ENCODE measurements at regions not wholly inside any gene's neighbourhood (a gene's known extent, or its start where the extent isn't known, plus 50 kb on each side); places are given as distances from the start of the nearest gene placed in this dataset.
A peak's percentile ranks its signal among the peaks of the same experiment; 100 is the strongest.

DNA sequence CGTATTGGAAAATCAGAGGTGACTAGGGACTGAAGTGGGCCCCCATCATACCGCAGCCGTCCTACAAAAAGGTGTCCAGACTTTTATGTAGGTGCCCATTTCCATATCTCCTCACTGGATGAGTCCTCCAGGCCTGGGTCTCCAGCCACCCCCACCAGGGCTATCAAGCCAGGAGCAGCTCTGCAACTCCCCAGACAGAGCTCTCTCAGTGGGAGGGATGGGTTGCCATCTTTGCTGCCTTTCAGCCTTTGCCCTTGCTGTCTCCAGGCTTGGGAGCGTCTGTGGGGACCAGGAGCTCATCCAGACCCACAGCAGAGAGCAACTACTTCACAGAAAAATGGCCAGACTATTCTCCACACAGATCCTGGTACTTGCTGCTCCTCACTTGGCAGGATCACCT, 802.7 kb upstream of the IGFBP3 start:
- no peak for DNase-seq (ENCODE audit: low spot score)

DNA sequence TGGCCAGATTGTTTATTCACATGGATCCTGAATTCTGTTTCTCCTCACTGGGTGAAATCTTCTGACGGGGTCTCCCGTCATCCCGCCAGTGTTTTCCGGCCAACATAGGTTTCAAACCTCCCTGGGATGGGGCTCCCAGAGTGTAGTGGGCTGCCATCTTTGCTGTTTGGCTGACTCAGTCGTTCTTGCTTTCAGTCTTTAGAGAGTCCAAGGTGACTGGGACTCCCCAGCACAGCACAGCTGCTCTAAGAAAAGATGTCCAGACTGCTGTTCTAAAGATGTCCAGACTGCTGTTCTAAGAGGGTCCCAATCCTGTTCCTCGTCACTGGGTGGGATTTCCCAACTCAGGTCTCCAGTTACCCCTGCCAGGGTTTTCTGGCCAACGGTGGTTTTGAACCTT, 801.9 kb upstream of the IGFBP3 start:
- DNase-seq (ENCODE audit: low spot score): no peak

DNA sequence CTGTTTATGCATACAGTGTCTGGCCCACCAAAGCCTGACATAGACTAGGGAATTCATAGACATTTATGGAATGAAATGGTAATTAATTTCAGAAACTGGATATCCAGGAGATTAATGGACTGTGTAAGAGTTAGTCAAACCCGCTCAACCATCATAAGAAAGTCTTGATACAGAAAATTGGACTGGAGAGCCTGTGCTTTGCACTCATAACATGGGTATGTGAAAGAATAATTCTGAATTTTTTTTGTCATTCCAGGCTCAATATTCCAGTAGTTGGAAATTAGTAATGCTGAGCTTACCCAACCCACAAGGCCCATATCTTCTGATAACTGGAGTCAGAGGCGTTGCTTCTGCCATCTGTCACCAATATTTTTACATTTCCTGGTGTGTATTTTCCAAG, 799.7 kb upstream of the IGFBP3 start:
- no peak for DNase-seq (ENCODE audit: low spot score)

DNA sequence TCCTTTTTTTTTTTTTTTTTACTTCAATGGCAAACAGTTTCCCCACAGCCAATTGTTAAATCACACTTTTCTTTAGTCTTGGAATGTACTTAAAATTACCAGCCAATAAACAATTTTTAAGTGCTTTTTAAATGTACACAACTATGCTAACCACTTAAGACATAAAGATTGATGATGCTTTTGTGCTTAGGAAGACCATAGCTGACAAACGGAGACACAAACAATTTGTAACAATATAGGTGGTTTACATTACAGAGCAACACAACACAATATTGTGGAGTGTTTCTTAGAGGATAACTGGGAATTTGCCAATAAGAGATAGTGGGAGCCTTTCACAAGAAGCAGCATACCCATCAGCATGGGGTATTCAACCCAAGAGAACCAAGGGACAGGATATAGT, 798.5 kb upstream of the IGFBP3 start:
- no peak for DNase-seq (ENCODE audit: low spot score)

DNA sequence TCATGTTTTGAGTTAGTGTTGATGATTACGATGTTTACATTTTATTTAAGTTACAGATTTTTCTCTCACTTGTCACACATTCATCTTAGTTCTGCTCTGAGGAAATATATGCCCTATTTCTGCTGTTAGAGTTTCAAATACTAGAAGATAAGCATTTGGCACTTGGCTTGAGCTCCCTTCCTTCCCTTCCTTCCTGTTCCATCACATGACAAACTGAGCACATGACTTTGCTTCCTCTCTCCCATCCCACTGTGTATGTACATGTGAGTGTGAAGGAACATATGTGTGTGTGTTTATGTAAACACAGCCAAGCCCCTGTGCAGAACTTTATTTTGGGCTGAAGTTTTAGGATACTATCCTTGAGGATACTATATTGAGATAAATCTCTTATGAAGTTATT, 795.9 kb upstream of the IGFBP3 start:
- DNase-seq (ENCODE audit: low spot score): no peak

DNA sequence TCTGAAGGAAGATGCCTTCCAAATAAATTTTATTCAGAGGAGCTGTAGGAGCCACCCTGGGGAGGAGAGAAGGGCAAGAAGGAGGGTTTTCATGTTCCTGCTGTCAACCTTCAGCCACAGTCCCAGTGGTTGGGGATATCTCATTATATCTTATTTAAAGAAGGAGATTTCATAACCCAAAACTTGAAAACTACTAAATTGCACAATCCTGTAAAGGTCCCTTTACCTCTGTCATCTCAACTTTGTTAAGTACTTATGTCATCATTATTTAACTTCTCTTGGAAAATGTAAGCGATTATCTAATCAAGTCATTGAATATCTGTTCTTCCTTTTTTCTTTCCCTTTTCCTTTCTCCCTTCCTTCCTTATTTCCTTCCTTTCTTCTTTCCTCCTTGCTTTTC, 794.5 kb upstream of the IGFBP3 start:
- no peak for DNase-seq (ENCODE audit: low spot score)

DNA sequence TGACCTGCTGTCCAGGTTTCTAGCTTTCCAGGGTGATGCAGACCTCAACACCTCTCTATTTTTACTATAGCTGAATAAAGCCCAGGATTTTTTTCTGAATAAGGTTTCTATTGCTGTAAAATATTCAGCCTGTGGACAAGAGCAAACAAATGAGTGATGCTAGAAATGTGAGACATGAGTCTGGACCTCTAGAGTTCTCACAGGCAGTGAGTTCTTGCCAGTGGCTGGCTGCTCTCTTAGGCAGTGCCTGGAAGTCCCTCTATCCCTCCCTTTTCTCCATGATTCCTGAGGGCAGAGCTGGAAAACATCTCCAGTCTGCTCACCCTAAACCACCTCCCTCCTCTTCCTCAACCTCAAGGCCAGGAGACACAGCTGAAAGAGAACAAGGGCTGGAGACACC, 793.8 kb upstream of the IGFBP3 start:
- no peak for DNase-seq (ENCODE audit: low spot score)

DNA sequence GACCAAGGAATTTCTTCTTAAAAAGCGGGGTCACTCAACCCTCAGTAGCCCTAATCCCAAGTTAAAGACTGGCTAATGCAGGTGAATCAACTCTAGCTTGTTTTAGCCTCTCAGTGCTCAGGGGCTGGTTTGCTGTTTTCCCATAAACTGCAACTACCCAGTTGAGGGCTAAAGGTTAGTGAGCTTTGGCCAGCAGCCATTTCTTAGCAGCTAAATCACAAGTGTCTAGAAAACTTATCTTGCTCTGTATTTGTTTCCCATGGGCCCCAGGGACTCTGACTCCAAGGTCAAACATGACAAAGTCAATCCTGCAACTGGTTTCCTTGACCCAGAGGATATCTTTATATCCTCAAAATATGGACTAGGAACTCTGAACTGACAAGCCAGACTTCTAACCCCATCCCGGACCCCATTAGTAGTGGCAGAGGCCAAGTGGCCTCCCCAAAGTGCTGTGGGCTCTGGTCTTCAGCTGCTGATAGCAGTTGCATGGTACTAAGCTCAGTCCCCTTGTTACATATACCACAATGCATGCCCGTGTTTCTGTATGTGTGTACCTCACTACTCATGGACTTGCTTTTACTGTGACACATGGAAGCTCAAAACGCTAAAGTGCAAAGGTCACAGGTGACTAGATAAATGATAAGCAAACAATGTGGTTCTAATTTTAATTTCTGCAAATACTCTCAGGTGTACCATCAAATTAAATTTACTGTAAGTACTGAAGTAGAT, 793.0 kb upstream of the IGFBP3 start:
- no peak for DNase-seq (ENCODE audit: low spot score)

DNA sequence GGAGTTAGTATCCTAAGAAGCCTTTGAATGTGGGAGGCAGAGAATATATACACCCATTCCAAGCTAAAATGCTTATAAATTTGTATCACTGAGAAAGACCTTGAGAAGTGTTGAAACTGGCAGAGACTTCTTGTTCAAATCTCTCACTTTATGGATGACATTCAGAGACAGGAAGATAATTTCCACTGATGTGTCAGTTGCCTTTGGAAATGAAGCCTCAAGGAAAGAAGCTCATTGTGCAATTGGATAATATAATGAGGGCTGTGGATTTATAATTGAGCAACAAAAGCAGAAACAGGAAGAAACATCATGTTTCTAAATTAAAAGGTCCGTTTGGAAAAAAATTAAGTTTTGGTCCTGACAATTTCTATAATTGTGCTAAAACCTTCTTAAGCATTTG, 789.9 kb upstream of the IGFBP3 start:
- no peak for DNase-seq (ENCODE audit: low spot score)

DNA sequence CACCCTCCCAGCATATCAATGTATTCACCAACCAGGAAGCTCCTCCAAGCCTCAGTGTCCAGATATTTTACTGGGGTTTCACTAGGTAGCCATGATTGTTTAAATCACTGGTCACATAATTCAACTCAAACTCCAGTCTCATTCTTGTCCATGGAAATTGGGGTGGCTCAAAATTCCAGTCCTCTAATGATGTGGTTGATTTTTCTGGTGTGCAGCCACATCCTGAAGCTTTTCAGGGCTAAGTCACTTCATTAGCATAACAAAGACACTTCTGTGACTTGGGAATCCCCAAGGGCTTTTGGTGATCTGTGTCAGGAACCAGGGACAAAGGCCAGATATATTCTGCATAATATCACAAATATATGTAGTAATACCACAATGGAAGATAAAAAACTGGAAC, 786.9 kb upstream of the IGFBP3 start:
- no peak for DNase-seq (ENCODE audit: low spot score)

DNA sequence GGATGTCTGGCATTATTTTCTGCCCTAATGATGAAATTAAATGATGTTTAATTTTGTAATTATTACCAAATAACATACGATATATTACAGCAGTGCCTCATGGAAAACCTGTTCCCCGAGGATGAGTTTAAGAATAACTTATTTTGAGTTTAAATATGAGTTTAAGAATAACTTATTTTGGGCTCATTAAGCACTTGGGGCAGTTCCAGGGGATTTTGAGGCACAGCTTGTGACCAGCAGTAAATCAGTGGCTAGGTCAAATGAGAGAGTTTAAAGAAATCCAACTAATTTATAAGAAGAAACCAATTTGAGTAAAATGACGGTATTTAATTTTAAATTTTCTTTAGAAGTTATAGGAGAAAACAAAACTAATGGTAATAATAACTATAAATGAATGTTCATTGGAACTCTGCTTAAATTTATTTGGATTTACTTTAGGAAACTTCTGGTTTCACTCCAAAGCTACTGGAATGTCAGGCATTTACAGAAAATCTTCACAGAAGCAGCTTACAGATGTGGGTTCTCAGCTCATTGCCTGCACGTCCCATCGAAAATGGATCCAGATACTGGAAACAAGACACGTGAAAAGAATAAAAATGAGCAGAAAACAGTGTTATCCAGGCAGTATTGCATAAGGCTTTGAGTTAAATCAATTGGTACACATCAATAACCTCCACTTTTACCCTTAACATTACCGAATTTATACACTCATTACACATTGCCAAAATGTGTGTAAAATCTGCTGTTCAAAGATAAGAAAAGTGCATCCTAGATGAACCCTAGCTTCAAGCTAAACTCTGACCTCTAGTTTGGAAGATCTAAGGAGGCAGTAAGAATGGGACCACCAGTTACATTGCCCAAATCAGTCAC, 784.5 kb upstream of the IGFBP3 start:
- DNase-seq (ENCODE audit: low spot score): peak; percentile 14

DNA sequence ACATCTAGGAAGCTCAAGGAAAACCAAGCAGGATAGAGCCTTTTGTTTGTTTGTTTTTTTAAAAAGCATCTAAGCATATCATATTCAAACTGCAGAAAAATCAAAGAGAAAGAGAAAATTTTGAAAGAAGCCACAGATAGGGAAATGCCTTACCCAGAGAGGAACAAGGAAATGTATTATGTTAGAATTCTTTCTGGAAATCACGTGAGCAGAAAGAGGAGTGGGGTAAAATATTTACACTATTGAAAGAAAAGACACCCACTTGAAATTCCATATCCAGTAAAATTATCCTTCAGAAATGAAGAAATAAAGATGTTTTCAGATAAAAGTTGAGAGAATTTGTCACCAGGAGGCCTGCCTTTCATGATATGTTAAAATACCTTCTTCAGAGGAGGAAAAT, 775.7 kb upstream of the IGFBP3 start:
- DNase-seq (ENCODE audit: low spot score): no peak

DNA sequence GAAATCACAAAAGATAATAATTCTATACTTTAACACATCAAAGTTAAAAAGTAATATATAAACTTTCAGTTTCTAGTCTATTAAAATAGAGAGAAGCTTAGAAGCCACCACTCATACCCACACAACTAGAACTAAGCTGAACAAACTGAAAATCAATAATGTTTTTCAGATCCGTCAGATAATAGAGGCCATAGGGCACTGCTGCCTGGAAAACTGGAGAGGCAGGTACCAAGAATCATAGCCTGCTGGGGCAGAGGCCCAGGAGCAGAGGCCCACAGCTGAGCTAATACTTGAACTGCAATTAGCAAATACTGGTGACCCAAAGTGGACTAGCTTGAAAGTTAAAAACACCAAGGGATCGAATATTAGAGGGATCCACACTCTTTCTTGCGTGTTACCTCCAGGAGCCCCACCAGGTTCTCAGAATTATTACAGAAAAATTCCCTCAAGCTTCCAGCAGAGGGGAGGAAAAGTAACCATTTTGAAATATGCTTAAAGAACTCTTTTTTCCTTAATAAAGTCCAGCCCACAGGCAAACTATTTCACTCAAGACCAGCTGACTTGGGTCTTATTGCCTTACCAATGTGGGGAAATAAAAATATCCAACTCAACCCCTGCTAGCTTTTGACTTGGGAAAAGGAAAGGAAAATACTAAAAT, 774.1 kb upstream of the IGFBP3 start:
- DNase-seq (ENCODE audit: low spot score): no peak

DNA sequence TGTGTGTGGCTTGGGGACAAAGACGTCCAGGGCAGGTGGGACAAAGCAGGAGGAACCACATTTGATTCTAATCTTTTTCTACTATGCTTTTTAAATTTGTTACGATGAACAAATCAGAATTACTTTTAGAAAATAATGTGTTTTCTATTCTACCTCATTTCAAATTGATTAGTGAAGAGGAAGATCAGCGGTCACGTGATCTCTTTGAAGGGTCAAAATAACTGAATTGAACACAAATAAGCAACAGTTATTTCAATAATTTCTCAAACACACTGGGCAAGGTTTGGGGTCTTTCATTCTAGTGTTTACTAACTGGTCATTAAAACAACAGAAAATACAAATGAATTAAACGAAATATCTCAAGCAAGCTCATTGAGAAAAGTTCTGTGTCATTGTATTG, 773.0 kb upstream of the IGFBP3 start:
- DNase-seq (ENCODE audit: low spot score): no peak

DNA sequence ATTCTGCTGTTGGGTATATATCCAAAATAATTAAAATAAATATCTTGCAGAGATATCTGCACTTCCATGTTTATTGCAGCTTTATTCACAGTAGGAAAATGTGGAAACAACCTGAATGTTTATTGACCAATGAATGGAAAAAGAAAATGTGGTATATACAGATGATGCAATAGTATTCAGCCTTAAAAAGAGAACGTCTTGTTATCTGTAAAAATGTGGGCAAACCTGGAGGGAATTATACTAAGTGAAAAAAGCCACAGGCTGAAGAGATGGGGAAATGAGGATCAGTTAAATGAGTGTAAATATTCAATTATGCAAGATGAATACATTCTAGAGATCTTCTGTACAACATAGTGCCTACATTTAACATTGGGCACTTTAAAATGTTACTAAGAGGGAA, 766.1 kb upstream of the IGFBP3 start:
- DNase-seq (ENCODE audit: low spot score): no peak

DNA sequence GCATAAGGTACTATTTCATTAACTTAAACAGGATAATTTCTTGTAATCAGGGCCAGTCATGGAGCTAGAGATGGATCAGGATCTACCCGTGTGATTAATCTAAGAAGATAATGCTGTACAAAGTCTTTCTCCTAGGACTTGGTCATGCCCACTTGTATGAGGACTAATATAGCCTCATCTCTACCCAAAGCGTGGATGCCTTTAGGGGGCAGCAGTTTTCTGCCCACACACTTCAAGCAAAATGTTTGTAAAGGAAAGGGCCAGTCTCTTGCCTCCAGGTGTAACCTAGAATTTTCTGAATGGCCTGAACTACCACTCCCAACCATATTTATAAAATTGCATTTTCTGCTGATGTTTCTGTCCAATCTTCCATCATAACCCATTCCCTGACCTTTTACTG, 764.0 kb upstream of the IGFBP3 start:
- DNase-seq (ENCODE audit: low spot score): no peak

DNA sequence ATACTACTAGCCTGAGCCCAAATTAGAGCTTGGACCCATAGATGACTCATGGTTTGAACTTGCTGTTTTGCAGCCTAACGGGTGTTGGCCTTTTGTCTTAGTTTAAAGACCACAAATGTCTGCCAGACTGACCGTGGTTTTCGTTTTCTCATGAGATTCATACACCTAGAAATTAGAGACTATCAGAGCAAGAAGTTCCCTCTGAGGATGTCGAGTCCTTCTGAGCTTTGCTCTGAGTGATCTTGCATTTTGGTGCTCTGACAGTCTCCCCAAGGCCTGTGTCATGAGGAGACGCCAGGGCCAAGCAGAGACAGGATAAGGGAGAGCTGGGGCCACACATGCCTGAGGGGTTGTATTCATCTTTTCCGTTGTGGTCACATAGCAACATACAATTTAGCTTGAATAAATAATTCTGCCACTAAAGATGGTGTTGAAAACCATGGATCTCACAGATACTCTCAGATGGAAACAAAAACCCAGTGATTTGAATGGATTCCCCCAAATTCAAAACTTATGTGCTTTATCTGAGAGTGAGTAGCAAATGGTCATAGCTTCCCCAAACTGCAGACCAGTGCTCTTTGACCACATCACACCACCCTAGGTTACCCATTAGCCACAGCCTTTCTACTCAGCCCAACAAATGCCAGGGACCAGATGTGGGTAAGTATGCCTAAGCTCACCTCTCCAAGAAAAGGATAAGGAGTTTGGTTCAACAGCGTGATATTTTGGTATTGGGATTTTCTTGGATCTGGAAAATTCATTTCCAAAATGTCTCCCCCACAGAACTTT, 762.0 kb upstream of the IGFBP3 start:
- no peak for DNase-seq (ENCODE audit: low spot score)

DNA sequence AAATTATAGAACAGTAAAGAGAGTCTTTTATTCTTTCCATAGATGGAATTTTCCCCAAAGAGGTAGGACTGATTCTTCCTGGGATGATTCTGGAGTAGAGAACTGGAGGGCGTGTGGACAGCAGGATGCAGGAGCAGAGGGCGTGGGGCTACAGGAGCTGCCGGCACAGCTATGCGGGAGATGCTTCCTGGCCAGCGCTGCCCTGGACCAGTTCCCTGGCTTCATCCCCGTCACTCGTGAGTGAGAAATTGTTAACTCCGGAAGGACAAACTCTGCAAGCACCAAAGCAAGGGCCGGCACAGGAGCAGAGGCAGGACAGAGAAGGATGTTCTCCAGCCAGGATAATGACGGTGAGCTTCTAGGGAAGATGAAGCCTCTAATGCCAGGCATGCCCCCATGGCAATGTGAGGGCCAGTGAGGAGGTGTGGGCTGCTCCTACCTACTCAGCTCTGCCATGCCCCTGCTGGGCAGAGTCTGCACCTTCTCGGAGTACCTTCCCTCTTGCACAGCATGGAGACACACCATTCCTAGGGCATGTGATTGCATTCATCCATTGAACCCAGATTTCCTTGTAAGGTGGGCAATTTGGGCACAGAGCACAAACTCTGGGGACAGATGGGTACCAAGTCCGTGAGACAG, 760.9 kb upstream of the IGFBP3 start:
- no peak for DNase-seq (ENCODE audit: low spot score)

DNA sequence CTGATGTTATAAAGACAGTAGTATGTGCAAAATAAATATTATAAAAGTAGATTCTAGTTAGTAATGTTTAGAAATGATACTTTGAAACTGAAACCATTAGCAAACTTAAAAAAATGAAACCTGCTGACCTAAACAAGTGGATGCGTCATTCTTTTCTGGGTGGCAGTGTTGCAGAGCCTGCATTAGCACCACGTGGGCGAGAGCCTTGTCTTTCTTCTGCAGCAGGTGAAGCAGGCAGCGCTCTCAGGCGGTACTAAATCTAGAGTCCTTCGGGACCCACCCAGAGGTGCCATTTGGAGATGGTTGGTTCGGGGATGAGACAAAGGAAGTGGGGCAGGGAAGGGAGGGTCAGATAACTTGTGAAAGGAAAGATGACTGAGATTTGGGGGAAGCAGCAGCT, 759.1 kb upstream of the IGFBP3 start:
- no peak for DNase-seq (ENCODE audit: low spot score)

DNA sequence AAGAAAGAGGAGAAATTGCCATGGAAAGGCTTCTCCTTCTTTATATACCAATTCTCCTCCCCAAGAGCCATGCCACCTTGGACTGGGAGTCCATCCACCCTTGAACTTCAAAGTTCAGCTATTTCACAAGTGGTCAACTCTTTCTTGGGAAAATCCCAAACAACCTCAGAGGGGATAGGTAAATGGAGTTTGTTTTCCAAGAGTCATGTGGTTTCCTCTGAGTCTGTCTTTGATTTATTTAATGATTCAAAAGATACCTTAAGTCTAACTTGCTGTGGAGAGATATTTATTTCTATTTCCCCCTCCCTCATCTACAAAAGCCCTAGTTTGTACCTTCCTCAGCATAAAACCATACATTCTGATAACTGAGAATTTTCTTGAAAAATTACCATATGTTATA, 758.6 kb upstream of the IGFBP3 start:
- DNase-seq (ENCODE audit: low spot score): no peak

DNA sequence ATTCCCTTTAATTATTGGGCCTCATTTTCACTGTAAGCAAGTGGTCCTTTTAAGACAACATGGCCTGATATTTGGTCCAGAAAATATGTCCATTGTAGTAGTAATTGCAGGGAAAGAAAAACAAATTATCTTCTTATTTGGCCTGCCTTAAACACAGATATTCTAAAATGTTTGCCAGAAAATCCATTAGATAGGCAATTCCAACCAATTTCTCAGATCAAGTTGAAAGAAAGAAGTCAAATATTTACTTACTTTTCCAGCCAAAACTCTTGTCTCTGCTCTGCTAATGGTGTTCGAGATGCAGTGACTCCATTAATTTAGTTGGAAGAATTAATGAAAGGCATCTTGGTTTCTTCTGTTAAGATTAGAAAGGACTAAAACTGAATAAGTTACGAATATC, 757.3 kb upstream of the IGFBP3 start:
- DNase-seq (ENCODE audit: low spot score): no peak

DNA sequence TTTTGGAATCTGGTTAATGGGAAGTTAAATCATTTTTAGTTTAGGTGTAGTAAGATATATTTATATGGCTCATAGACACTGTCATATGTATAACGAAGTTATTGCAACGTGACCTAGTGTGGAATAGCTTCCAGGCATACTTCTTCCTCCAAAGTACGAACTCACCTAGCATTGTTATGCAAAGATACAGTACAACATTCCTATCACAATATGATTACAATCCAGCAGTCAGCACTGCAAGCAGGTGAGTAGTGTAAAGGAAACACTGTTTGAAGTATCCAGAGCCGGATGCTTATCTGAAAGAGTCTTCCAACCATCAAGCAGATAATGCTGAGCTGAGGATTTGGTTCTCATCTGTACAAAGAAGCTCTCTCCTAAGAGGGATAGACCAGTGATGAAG, 754.4 kb upstream of the IGFBP3 start:
- no peak for DNase-seq (ENCODE audit: low spot score)

All from AG08396 (cell line).